ENCODE measurements at regions not wholly inside any gene's neighbourhood (a gene's known extent, or its start where the extent isn't known, plus 50 kb on each side); places are given as distances from the start of the nearest gene placed in this dataset.

DNA sequence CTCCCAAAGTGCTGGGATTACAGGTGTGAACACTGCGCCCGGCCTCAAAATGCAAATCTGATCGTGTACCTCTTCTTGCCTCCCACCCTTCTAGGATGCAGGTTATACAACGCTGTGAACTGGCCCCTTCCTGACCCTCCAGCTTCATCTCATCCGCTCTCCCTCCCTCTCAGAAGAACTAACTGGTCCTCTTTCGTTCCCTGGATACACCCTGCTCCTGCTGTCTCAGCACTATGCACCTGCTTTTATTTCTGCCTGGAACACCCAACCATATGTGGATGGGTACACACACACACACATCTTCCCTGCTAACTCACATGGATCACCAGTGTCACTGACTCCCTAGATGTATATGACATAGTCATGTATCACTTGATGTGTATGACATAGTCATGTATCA, 56.1 kb upstream of the VASH1 start:
- TF ChIP-seq, protein P1, sequence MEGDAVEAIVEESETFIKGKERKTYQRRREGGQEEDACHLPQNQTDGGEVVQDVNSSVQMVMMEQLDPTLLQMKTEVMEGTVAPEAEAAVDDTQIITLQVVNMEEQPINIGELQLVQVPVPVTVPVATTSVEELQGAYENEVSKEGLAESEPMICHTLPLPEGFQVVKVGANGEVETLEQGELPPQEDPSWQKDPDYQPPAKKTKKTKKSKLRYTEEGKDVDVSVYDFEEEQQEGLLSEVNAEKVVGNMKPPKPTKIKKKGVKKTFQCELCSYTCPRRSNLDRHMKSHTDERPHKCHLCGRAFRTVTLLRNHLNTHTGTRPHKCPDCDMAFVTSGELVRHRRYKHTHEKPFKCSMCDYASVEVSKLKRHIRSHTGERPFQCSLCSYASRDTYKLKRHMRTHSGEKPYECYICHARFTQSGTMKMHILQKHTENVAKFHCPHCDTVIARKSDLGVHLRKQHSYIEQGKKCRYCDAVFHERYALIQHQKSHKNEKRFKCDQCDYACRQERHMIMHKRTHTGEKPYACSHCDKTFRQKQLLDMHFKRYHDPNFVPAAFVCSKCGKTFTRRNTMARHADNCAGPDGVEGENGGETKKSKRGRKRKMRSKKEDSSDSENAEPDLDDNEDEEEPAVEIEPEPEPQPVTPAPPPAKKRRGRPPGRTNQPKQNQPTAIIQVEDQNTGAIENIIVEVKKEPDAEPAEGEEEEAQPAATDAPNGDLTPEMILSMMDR (IDR thresholded peaks at IDR 0.05; ENCODE audit: low read depth, low read length, poor library complexity, severe bottlenecking) = no peak
- no peak for TF ChIP-seq EZH2phosphoT487 (IDR thresholded peaks at IDR 0.05; ENCODE audit: borderline replicate concordance, low read length)
